ENCODE measurements at regions not wholly inside any gene's neighbourhood (a gene's known extent, or its start where the extent isn't known, plus 50 kb on each side); places are given as distances from the start of the nearest gene placed in this dataset.
"Not testable (repeated sequence)": the region's sequence is repeated elsewhere in the genome, so short reads cannot be mapped to it uniquely, and the experiment has no call there.

- DNase-seq (ENCODE audit: low spot score), result no peak
Measured at GRCh38 chr1:187894349-187894748, 1065.6 kb downstream of the PLA2G4A start.

- DNase-seq (ENCODE audit: low spot score), result no peak
Measured at GRCh38 chr1:187903223-187903622, 1074.5 kb downstream of the PLA2G4A start.

GRCh38 chr1:187909382-187909781, 1080.6 kb downstream of the PLA2G4A start:
- DNase-seq (ENCODE audit: low spot score), result no peak

- no peak for DNase-seq (ENCODE audit: low spot score)
Measured at GRCh38 chr1:187911820-187912219, 1083.1 kb downstream of the PLA2G4A start.

- no peak for DNase-seq (ENCODE audit: low spot score)
Measured at GRCh38 chr1:187920976-187921375, 1092.2 kb downstream of the PLA2G4A start.

- no peak for DNase-seq (ENCODE audit: low spot score)
Measured at GRCh38 chr1:187921426-187921825, 1092.7 kb downstream of the PLA2G4A start.

- no peak for DNase-seq (ENCODE audit: low spot score)
Measured at GRCh38 chr1:187922255-187922654, 1093.5 kb downstream of the PLA2G4A start.

GRCh38 chr1:187924252-187924651, 1095.5 kb downstream of the PLA2G4A start:
- DNase-seq (ENCODE audit: low spot score), result no peak

GRCh38 chr1:187928288-187928687, 1099.5 kb downstream of the PLA2G4A start:
- DNase-seq (ENCODE audit: low spot score), result no peak

- no peak for DNase-seq (ENCODE audit: low spot score)
Measured at GRCh38 chr1:187928696-187929095, 1099.9 kb downstream of the PLA2G4A start.

- DNase-seq (ENCODE audit: low spot score), result no peak
Measured at GRCh38 chr1:187931776-187932175, 1103.0 kb downstream of the PLA2G4A start.

- no peak for DNase-seq (ENCODE audit: low spot score)
Measured at GRCh38 chr1:187933562-187934419, 1105.0 kb downstream of the PLA2G4A start.

- DNase-seq (ENCODE audit: low spot score), result no peak
Measured at GRCh38 chr1:187936667-187937066, 1107.9 kb downstream of the PLA2G4A start.

GRCh38 chr1:187938092-187938491, 1109.3 kb downstream of the PLA2G4A start:
- no peak for DNase-seq (ENCODE audit: low spot score)

GRCh38 chr1:187942986-187943385, 1114.2 kb downstream of the PLA2G4A start:
- DNase-seq (ENCODE audit: low spot score), result no peak

GRCh38 chr1:187943606-187944403, 1115.1 kb downstream of the PLA2G4A start:
- DNase-seq (ENCODE audit: low spot score), result no peak

- not testable (repeated sequence) for DNase-seq (ENCODE audit: low spot score)
Measured at GRCh38 chr1:187946661-187947060, 1117.9 kb downstream of the PLA2G4A start.

- DNase-seq (ENCODE audit: low spot score), result no peak
Measured at GRCh38 chr1:187947359-187947758, 1118.6 kb downstream of the PLA2G4A start.

- no peak for DNase-seq (ENCODE audit: low spot score)
Measured at GRCh38 chr1:187948170-187948794, 1119.5 kb downstream of the PLA2G4A start.

- DNase-seq (ENCODE audit: low spot score), result no peak
Measured at GRCh38 chr1:187949567-187949966, 1120.8 kb downstream of the PLA2G4A start.

- DNase-seq (ENCODE audit: low spot score), result no peak
Measured at GRCh38 chr1:187951817-187952216, 1123.1 kb downstream of the PLA2G4A start.

- DNase-seq (ENCODE audit: low spot score), result no peak
Measured at GRCh38 chr1:187952446-187952845, 1123.7 kb downstream of the PLA2G4A start.

GRCh38 chr1:187956975-187957374, 1128.2 kb downstream of the PLA2G4A start:
- DNase-seq (ENCODE audit: low spot score), result no peak

All from CD4-positive, alpha-beta T cell treated with Interleukin-6 at 100 ng/mL for 8 hours (primary cell).